ES-I3 (cell line): ENCODE measurements at regions not wholly inside any gene's neighbourhood (a gene's known extent, or its start where the extent isn't known, plus 50 kb on each side); places are given as distances from the start of the nearest gene placed in this dataset.
A peak's percentile ranks its signal among the peaks of the same experiment; 100 is the strongest.

Source experiments
- H3K36me3 ChIP-seq: 2 replicates; pipeline ENCODE4 v1.6.1; 2013; ENCODE audit warnings: mild to moderate bottlenecking, low read length, control low read depth, moderate library complexity; ENCODE audit not compliant: insufficient read depth
- H3K4me1 ChIP-seq: 2 replicates; pipeline ENCODE4 v1.6.1; 2013; ENCODE audit warnings: mild to moderate bottlenecking, control low read depth, low read length; ENCODE audit not compliant: insufficient read depth
- H3K9ac ChIP-seq: 2 replicates; pipeline ENCODE4 v1.6.1; 2013; ENCODE audit warnings: low read depth, mild to moderate bottlenecking, low read length, moderate library complexity
- H3K9me3 ChIP-seq: 2 replicates; pipeline ENCODE4 v1.6.1; 2013; ENCODE audit warnings: mild to moderate bottlenecking, low read length, moderate library complexity; ENCODE audit not compliant: control insufficient read depth, insufficient read depth

- Histone ChIP-seq H3K9ac (no peak overlapping the region), H3K9me3 (no peaks in the 10 kb centered on the region), H3K36me3 (no peaks in the 10 kb centered on the region), H3K4me1 (no peaks in the 10 kb centered on the region)
These were observed 108.6 kb upstream of the TMEM106B start for GRCh38 chr7:12102527-12102926.

DNA sequence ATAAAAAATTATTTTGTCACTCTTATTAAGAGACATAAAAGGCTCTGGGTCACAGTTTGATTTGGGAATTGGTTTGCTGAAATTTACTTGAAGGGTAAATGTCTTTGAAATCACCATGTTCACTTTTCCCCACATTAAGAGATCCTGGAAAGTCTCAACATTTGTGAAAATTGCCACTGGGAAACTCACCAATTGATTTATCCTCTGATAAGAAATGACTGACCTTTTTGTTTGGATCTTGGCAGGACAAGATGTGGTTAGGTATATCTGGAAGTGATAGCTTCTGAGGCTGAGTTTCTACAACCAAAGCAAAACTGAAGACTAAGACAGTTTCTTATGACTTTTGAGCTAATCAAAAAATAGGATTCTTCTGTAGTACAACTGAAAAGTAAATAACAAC is 107.1 kb upstream of the TMEM106B start:
- Histone ChIP-seq H3K9ac (no peak overlapping the region), H3K36me3 (no peaks in the 10 kb centered on the region), H3K9me3 (no peaks in the 10 kb centered on the region), H3K4me1 (no peaks in the 10 kb centered on the region)

GRCh38 chr7:12107381-12107780 is 103.7 kb upstream of the TMEM106B start:
- no peaks in the 10 kb centered on the region for H3K9me3 ChIP-seq
- H3K36me3 ChIP-seq = no peaks in the 10 kb centered on the region
- H3K4me1 ChIP-seq = no peaks in the 10 kb centered on the region
- no peak overlapping the region for H3K9ac ChIP-seq

GRCh38 chr7:12107841-12108254 is 103.2 kb upstream of the TMEM106B start:
- Histone ChIP-seq H3K9ac (no peak overlapping the region), H3K36me3 (no peaks in the 10 kb centered on the region), H3K4me1 (no peaks in the 10 kb centered on the region), H3K9me3 (no peaks in the 10 kb centered on the region)

DNA sequence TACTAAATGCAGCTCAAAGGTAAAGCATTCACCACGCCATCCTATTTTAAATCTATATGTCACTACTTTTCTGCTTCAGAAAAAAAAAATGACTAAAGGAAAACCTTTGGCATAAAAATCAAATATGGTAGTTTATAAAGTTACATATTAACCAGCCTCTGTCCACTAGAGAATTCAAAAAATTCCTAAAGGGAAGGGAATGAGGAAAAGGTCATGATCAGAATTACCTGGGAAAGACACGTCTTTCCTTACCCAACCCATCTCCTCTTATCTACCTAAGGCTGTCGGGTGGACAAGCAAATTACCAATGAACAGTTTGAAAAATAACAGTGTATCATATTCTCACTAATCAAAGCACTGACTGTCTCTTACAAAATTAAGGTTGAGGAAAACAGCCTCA is 100.7 kb upstream of the TMEM106B start:
- H3K9ac ChIP-seq = no peak overlapping the region
- H3K36me3 ChIP-seq = no peaks in the 10 kb centered on the region
- H3K4me1 ChIP-seq = no peaks in the 10 kb centered on the region
- no peaks in the 10 kb centered on the region for H3K9me3 ChIP-seq

GRCh38 chr7:12111422-12112405 is 99.4 kb upstream of the TMEM106B start:
- H3K36me3 ChIP-seq = no peaks in the 10 kb centered on the region
- H3K4me1 ChIP-seq = no peaks in the 10 kb centered on the region
- no peaks in the 10 kb centered on the region for H3K9me3 ChIP-seq
- peak overlapping the region; percentile 54 for H3K9ac ChIP-seq

GRCh38 chr7:12117170-12117569 is 93.9 kb upstream of the TMEM106B start:
- H3K36me3 ChIP-seq = no peaks in the 10 kb centered on the region
- H3K9me3 ChIP-seq = no peaks in the 10 kb centered on the region
- no peak overlapping the region for H3K9ac ChIP-seq
- H3K4me1 ChIP-seq = no peaks in the 10 kb centered on the region

DNA sequence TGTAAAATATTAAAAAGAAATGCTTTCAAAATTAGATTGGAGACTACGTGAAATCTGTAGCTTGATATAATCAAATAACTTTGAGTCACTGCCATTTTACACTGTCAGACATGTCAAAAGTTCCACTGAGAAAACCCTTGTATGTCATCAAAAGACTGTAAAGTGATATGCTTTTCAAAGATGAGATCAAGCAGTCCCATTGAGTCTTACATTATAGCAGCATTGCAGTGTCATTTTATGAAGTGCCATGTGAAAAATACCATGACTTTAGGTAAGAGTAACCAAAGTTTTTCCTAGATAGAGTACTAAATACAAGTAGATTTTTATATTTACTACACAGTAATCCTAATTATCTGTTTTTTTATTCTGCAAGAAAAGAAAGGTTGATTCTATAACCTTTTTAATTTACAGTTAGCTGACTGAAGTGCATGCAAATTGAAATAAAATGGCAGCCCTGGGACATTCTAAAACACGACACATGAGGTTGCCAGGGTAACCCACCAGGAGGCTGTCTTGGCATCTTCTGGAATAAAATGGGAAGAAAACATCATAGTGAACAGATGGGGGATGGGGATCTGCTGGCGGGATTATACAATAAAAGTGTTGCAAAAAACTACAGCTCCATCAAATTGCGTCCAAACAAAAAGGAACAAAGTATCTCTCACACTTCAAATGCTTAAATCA is 91.3 kb upstream of the TMEM106B start:
- no peak overlapping the region for H3K9ac ChIP-seq

GRCh38 chr7:12120632-12121031 is 90.5 kb upstream of the TMEM106B start:
- Histone ChIP-seq H3K9ac (no peak overlapping the region), H3K36me3 (no peaks in the 10 kb centered on the region), H3K4me1 (no peaks in the 10 kb centered on the region), H3K9me3 (no peaks in the 10 kb centered on the region)

More for the DNA sequence above, 91.3 kb upstream of the TMEM106B start:
- Histone ChIP-seq H3K4me1 (no peaks in the 10 kb centered on the region), H3K36me3 (no peaks in the 10 kb centered on the region), H3K9me3 (no peaks in the 10 kb centered on the region)

DNA sequence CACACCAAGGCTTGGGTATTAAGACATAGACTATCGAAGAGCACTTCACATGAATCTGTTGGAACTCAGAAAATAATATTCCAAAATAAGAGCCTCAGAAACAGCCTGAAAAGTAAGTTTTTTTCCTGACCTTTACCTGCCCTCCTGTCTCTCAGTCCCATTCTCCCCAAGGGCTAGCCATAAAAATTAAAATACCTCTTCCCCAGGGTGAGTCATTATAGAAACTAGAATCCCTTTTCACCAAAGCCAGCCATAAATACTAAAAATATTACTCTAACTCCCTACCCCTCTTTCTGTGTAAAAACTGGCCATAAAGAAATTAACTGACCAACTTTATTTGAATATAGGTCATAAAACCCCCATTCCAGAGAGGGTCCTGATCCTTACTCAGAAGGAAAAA is 87.9 kb upstream of the TMEM106B start:
- Histone ChIP-seq H3K9me3 (no peaks in the 10 kb centered on the region), H3K4me1 (no peaks in the 10 kb centered on the region), H3K9ac (no peak overlapping the region), H3K36me3 (no peaks in the 10 kb centered on the region)

DNA sequence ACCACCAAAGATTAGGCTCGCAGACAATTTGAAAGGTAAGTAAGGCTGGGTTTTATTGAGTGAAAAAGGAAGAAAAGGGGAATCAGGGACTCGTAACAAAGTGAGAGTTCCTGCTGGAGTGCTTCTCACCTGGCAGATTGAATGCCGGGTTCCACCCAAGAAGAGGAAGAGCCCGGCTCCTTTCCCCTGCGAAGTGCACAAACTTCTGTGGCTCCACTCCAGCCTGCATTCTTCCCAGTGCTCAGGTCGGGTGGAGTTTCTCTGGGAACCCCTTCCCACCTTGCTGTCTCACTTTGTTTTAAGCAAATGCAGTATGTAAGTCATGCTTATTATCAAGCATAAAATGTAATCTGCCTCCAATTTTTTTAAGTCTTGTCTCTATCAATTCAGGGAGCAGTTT is 87.1 kb upstream of the TMEM106B start:
- Histone ChIP-seq H3K9me3 (no peaks in the 10 kb centered on the region), H3K36me3 (no peaks in the 10 kb centered on the region), H3K4me1 (no peaks in the 10 kb centered on the region), H3K9ac (no peak overlapping the region)

DNA sequence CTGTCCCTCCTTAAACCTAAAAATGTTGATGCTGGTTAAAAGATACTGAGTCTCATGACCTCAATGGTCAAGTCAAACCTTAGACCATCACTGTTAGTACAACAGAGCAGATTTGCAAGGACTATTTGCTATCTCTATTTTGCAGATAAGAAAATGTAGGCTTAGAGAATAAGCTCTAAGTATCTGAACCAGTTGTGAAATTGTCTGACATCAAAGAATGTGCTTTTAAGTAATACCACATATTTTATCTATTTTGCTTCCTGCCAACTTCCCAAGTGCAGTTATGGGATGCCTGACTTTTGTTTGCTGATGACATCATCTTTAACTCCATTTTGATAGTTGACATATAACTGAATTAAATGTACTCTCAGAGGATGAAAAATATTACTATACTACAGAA is 83.6 kb upstream of the TMEM106B start:
- H3K4me1 ChIP-seq = no peaks in the 10 kb centered on the region
- no peaks in the 10 kb centered on the region for H3K36me3 ChIP-seq
- H3K9ac ChIP-seq = no peak overlapping the region
- H3K9me3 ChIP-seq = no peaks in the 10 kb centered on the region

DNA sequence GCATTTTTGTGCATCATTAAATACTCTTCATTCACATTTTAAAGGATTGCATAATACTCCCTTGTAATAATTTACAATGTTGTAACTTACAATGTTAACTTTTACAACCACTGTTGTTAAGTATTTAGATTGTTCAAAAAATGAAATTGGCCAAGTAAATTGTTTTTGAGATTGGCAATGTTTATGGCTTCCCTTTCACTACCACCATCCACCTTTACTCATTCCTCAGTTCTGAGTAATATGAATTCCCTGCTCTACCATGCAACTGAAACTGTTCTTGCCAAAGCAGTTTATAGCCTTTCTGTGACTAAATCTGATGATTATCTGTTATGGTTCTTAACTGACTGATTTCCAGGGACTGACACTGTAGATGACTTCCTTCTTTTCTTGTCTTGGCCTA is 80.5 kb upstream of the TMEM106B start:
- Histone ChIP-seq H3K9me3 (no peaks in the 10 kb centered on the region), H3K36me3 (no peaks in the 10 kb centered on the region), H3K9ac (no peak overlapping the region), H3K4me1 (no peaks in the 10 kb centered on the region)

DNA sequence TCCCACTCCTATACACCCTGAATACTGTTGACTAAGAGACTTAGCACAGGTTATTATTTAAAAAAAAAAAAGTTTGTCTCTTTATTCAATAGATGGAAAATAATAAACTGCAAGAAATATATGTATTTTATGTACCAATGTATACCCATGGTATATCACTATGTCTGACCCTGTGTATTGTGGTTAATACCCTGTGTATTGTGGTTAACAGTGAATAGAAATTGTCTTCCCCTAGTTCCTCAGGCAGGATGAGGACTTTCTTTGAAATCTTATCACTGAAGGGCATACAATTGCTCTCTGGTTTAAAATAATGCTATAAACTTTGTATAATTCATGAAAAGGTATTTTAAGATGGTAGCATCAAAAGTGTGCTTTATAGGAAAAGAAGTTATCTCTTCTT is 80.0 kb upstream of the TMEM106B start:
- no peaks in the 10 kb centered on the region for H3K9me3 ChIP-seq
- H3K4me1 ChIP-seq = no peaks in the 10 kb centered on the region
- no peaks in the 10 kb centered on the region for H3K36me3 ChIP-seq
- no peak overlapping the region for H3K9ac ChIP-seq

DNA sequence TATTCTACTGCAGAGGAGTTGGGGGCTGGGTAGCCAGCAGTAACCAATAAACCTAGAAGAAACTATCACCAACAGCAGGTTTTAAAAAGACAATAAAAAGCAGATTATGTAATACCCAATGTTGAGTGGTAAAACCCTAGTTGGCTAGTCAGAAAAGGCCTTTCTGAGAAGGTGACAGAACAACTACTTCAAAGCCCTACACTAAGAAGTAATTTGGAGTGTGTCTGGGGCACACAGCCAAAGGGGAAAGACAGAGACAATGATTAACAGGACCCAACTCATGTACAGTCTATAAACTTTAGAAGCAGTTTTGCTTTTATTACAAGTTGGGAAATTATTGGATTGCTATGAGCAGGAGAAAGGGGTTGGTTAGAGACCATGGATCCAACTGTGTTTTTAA is 77.2 kb upstream of the TMEM106B start:
- Histone ChIP-seq H3K4me1 (no peaks in the 10 kb centered on the region), H3K36me3 (no peaks in the 10 kb centered on the region), H3K9ac (no peak overlapping the region), H3K9me3 (no peaks in the 10 kb centered on the region)
